Putamen (tissue), 1 donor: ENCODE measurements at regions not wholly inside any gene's neighbourhood (a gene's known extent, or its start where the extent isn't known, plus 50 kb on each side); places are given as distances from the start of the nearest gene placed in this dataset.

Experiments
- DNase-seq: peaks from one replicate; pipeline ENCODE4 v3.0.0-alpha.2; 2016; ENCODE audit warnings: low spot score

- DNase-seq, result no peak
Measured at GRCh38 chr12:97093187-97093683, 186.2 kb downstream of the NEDD1 start.

DNA sequence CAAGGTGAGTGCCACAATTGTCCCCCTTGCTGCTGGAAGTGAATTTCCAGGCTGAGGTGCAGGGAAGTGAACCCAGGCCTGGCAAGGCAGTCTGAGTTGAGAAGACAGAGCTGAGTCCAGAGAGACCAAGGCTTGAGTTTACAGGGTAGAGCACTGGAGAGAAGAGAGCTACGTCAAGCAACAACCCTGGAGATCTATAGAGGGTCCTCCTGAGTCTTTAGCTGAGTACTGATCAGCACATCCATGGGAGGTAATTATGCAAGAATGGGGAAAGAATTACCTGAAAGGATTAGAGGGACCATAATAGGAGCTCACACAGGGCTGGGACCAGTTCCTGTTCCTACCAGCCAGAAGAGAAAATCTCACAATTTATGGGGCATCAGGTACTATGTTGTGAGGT is 190.7 kb downstream of the NEDD1 start:
- no peak for DNase-seq

DNA sequence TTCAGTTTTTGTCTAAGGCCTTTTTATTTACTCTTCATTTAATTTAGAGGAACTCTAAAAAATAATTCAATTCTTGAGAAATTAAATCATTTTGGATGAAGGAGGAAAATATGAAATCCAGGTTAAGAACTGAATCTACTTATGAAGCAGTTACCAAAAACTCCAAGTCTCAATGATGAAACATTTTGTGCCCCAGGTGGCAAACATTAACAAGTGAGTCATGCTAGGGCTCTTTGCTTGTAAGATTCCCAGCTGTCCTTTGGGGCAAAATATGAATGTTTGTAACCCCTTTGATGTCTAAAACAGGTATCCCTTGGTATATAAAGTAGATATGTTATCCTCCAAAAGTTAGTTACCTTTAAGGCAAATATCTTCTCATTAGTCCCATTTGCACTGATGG is 202.4 kb downstream of the NEDD1 start:
- no peak for DNase-seq

- no peak for DNase-seq
Measured at GRCh38 chr12:97112136-97112535, 205.1 kb downstream of the NEDD1 start.

- DNase-seq, result no peak
Measured at GRCh38 chr12:97118796-97119375, 211.8 kb downstream of the NEDD1 start.

- DNase-seq, result no peak
Measured at GRCh38 chr12:97127061-97127460, 220.0 kb downstream of the NEDD1 start.

GRCh38 chr12:97131220-97131981 is 224.3 kb downstream of the NEDD1 start:
- no peak for DNase-seq

- DNase-seq, result no peak
Measured at GRCh38 chr12:97132270-97132669, 225.2 kb downstream of the NEDD1 start.

DNA sequence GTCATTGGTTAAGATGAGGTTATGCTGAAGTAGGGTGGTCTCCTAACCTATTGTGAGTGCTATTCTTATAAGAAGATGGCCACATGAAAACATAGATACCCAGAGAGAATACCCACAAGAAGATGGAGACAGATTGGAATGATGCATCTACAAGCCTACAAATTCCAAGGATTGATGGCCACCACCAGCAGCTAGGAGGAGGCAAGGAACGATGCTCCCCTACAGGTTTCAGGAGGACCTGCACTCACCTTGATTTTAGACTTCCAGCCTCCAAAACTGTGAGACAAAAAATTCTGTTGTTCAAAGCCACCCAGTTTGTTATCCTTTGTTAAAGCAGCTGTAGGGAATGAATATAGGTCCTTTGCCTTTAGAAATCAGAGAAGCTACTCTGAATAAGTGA is 227.4 kb downstream of the NEDD1 start:
- DNase-seq, result no peak

- no peak for DNase-seq
Measured at GRCh38 chr12:97140355-97140754, 233.3 kb downstream of the NEDD1 start.

DNA sequence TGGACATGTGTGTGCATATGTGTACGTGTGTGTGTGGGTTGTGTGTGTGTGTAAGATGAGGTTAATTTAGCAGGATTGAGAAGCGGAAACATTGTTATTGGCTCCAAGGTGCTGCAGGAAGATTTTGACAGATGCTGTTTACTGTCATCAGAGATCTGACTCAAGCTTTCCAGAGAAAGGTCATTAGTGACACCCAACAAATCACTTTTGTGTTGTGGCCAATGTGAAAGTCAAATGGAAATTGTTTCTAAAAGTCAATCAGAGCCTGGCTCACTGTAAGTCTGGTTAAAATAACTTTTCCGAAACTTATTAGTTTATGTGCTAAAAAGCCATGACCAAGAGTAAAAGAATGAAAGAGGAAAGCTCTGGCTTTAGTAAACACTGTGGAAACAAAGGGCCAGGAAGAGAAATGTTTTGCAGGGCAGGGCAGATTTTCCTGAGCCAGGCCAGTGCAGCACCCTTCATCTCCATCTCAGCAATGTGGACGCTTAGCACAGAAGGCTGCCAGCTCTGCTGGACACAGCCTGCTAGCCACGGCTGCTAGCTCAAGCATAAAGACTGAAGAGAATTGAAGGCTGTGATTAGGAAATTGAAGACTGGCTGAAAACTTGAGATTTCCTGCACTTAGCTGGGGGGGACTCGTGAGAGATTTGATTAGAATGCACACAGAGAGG is 235.8 kb downstream of the NEDD1 start:
- no peak for DNase-seq

DNA sequence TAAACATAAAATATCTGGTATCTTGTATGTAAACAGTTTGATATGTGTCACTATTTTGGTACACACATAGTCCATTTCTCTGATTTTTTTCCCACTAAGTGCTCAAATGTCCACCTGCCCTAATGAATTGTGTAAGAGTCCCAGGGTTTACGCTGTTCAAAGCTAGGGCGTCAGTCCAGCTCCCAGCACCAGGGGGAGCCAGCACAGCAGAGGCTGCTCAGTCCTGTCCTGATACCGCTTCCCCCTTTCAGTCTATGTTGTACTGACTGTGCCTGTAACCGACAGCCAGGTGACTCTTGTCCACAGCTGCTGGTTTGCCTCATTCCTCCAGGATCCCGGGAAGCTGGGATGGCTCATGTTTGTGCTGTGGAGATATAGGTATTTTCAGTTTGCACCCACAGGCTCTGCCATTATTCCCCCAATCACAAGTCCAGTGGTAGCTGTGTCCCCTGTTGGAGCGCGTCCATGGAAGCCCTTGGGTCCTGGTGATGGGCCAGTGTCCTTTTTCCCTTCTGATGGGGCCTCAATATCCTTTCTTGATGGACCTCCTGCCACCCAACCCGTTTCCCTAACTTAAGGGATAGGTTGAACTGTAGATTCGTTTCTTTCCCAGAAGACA is 242.0 kb downstream of the NEDD1 start:
- no peak for DNase-seq

DNA sequence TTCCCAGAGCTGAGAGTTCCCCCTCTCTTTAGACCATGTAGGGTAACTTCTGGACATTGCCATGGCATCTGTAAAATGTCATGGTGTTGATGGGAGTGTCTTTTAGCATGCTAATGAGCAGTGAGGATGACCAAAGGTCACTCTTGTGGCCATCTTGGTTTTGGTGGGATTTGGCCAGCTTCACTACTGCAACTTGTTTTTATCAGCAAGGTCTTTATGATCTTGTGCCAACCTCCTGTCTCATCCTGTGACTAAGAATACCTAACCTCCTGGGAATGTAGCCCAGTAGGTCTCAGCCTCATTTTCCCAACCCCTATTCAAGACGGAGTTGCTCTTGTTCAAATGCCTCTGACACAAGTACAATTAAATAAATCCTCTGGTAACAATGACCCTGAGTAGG is 244.4 kb downstream of the NEDD1 start:
- no peak for DNase-seq

- DNase-seq, result no peak
Measured at GRCh38 chr12:97159377-97159776, 252.3 kb downstream of the NEDD1 start.

DNA sequence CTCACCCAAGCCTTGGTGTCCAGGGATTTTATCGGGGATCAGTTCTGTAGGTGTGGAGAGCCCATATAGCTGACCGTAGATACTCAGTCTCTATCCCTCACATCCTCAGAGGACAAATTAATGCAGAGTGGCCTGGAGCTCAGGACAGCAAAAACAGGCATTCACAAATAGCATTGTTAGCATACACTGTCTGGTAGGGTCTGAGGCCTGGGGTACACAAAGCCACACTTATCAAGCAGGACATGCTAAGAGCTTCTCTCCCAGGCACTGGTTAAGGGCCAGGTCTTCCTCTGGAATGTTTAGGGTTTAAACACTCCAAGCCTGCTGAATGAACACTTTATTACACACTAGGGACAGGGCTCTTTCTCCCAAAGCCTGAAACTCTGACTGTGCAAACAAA is 253.2 kb downstream of the NEDD1 start:
- no peak for DNase-seq

GRCh38 chr12:97162173-97162572 is 255.1 kb downstream of the NEDD1 start:
- DNase-seq, result no peak

DNA sequence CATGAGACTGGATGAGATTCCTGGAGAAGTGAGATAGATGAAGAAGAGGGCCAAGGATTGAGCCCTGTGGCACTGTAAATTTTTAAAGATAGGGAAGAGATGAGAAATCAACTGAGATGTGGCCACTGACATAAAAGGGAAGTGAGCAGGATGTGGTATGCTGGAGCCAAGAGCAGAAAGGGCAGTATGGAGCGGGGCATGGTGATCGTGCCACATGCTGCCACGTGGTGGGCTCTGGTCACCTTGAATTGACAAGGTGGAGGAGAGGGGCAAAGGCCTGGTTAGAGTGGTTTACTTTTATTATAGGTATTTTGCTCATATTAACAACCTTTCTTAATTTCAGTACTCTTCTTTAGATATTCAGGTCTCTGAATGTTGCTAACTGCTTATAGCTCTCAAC is 257.9 kb downstream of the NEDD1 start:
- no peak for DNase-seq

- no peak for DNase-seq
Measured at GRCh38 chr12:97167598-97167997, 260.5 kb downstream of the NEDD1 start.

DNA sequence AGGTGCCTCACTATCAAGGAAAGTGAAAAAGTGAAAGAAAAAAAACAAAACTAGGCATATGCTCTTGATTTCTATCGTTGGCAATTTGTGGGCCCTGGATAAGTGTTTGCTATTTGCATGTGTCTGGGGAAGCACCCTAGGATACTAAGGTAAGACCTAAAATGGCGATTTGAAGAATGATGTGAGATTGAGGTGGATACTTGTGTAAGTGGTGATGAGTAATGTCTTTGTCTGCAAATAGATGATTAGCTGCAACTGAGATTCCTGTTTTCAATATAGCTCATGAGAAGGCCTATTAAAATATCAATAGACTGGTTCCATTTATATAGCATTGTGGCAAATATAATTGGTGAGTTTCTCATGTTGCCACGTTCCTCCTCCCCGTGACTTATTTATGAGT is 261.7 kb downstream of the NEDD1 start:
- no peak for DNase-seq

DNA sequence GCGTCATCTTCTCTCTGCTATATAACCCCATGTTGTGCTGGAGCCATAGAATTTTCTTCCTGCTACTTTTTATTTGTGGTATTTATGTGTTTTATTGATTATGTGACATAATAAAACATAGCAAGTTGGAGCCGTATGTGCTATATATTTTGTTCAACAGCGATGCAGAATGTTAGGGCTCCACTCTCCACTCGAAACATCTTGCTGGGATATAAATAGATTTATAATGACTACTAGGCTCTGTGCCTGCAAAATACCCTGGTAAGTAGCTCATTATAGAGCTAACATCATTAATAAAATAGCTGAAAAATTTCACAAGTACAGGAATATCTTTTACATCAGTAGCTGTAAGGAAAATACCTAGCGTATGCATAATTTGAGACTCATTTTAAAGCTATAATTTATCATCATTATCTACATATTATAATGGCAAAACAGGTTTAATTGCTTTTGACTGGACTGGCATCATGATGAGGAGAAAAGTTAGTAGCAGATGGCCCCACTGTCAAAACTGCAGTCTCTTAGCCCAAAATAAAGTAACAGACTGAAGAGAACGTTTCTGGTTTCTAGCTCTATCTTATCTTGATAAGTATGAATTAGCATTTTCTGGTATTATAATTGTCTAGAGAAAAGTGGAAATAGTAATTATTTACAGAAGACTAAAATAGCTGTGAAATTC is 263.0 kb downstream of the NEDD1 start:
- DNase-seq, result no peak

GRCh38 chr12:97173688-97174410 is 266.8 kb downstream of the NEDD1 start:
- DNase-seq, result no peak

GRCh38 chr12:97177481-97177880 is 270.4 kb downstream of the NEDD1 start:
- DNase-seq, result no peak
